ENCODE measurements at regions not wholly inside any gene's neighbourhood (a gene's known extent, or its start where the extent isn't known, plus 50 kb on each side); places are given as distances from the start of the nearest gene placed in this dataset.

GRCh38 chr4:59698041-59698440 is 1502.1 kb upstream of the ADGRL3 start:
- TF ChIP-seq CREB1 (CRISPR knock-in tag; IDR thresholded peaks at IDR 0.05) (no peak), ZNF263 (CRISPR knock-in tag; IDR thresholded peaks at IDR 0.05; ENCODE audit: low read depth) (no peak), SMAD4 (CRISPR knock-in tag; IDR thresholded peaks at IDR 0.05) (no peak), CTCF (IDR thresholded peaks at IDR 0.05) (no peak), ZNF121 (CRISPR knock-in tag; IDR thresholded peaks at IDR 0.05) (no peak), RORB (CRISPR knock-in tag; IDR thresholded peaks at IDR 0.05) (no peak), CBFB (CRISPR knock-in tag; IDR thresholded peaks at IDR 0.05; ENCODE audit: low read depth) (no peak), MAX (CRISPR knock-in tag; IDR thresholded peaks at IDR 0.05) (no peak), NR2C2 (CRISPR knock-in tag; IDR thresholded peaks at IDR 0.05) (no peak), FOXP4 (CRISPR knock-in tag; IDR thresholded peaks at IDR 0.05) (no peak), NFATC4 (CRISPR knock-in tag; IDR thresholded peaks at IDR 0.05) (no peak), GABPB1 (CRISPR knock-in tag; IDR thresholded peaks at IDR 0.05) (no peak)

Data from WTC11 (cell line).